ENCODE measurements at regions not wholly inside any gene's neighbourhood (a gene's known extent, or its start where the extent isn't known, plus 50 kb on each side); places are given as distances from the start of the nearest gene placed in this dataset.

DNA sequence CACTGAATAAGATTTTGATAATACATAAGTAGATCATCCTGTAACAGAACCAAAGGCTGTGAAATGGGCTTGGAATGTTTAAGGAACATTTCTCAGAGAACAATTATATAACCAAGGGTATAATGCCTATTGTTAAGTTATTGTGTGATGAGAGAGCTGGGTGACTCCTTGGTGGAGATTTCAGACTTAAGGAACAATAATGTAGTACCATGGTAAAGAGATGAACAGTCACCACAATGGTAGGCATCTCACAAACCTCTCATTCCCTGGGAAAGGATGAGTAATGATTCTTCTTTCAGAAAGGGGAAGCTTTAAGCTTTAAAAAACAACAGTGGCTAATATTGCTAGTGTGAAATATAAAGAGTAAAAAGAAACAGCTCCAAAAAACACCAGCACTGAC lies 147.4 kb downstream of the TRIM36 start:
- intact Hi-C loops (cut with micrococcal nuclease) = no loop called here
- Mint-ChIP-seq H3K9me3 (ENCODE audit: unreplicated experiment) (no peaks in the 10 kb centered on the region), H3K36me3 (ENCODE audit: insufficient read depth, unreplicated experiment) (no peaks in the 10 kb centered on the region), H3K27me3 (ENCODE audit: insufficient read depth, unreplicated experiment) (peaks cover 16% of the 10 kb centered on the region), H3K27ac (ENCODE audit: low read depth, unreplicated experiment) (no peak overlapping the region), H3K4me3 (ENCODE audit: unreplicated experiment) (no peak overlapping the region), H3K4me1 (ENCODE audit: insufficient read depth, unreplicated experiment) (no peaks in the 10 kb centered on the region)
- BruUV-seq (replicated peaks) = no TSS peak
- CTCF ChIA-PET = interaction anchor here (1.0 kb wide), 1 partner anchor 30 kb away, joined by 3 read pairs; no protein-coding TSS in a partner anchor
- no peak for TF ChIP-seq CTCF (IDR thresholded peaks at IDR 0.05; ENCODE audit: unreplicated experiment)
- POLR2A ChIA-PET = no interaction called here
- no peak for DNase-seq (ENCODE audit: unreplicated experiment)

- no peak overlapping the region for H3K27ac Mint-ChIP-seq (ENCODE audit: low read depth, unreplicated experiment)
- no peak for DNase-seq (ENCODE audit: unreplicated experiment)
- no peak overlapping the region for H3K4me3 Mint-ChIP-seq (ENCODE audit: unreplicated experiment)
- H3K9me3 Mint-ChIP-seq (ENCODE audit: unreplicated experiment) = no peaks in the 10 kb centered on the region
- ChIA-PET POLR2A (no interaction called here), CTCF (no interaction called here)
- no peaks in the 10 kb centered on the region for H3K27me3 Mint-ChIP-seq (ENCODE audit: insufficient read depth, unreplicated experiment)
- H3K36me3 Mint-ChIP-seq (ENCODE audit: insufficient read depth, unreplicated experiment) = no peaks in the 10 kb centered on the region
- no peak for TF ChIP-seq CTCF (IDR thresholded peaks at IDR 0.05; ENCODE audit: unreplicated experiment)
- intact Hi-C loops (cut with micrococcal nuclease) = no loop called here
- BruUV-seq (replicated peaks) = no TSS peak
- no peaks in the 10 kb centered on the region for H3K4me1 Mint-ChIP-seq (ENCODE audit: insufficient read depth, unreplicated experiment)
These were observed 153.1 kb downstream of the TRIM36 start for GRCh38 chr5:115016646-115017045.

DNA sequence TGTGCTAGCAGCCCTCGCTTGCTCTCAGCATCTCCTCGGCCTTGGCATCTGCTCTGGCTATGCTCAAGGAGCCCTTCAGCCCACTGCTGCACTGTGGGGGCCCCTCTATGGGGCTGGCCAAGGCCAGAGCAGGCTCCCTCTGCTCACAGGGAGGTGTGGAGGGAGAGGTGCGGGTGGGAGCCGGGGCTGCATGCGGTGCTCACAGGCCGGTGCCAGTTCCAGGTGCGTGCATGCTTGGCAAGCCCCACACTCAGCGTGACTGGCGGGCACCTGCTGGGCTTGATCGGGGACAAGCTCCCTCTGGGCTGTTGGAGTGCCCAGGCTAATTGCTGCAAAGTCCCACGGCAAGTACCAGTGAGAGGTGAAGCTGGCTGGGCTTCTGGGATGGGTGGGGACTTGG lies 170.5 kb downstream of the TRIM36 start:
- Mint-ChIP-seq H3K27ac (ENCODE audit: low read depth, unreplicated experiment) (no peak overlapping the region), H3K9me3 (ENCODE audit: unreplicated experiment) (peaks cover 14% of the 10 kb centered on the region), H3K36me3 (ENCODE audit: insufficient read depth, unreplicated experiment) (no peaks in the 10 kb centered on the region), H3K4me3 (ENCODE audit: unreplicated experiment) (no peak overlapping the region), H3K4me1 (ENCODE audit: insufficient read depth, unreplicated experiment) (no peaks in the 10 kb centered on the region), H3K27me3 (ENCODE audit: insufficient read depth, unreplicated experiment) (no peaks in the 10 kb centered on the region)
- no peak for TF ChIP-seq CTCF (IDR thresholded peaks at IDR 0.05; ENCODE audit: unreplicated experiment)
- ChIA-PET CTCF (no interaction called here), POLR2A (no interaction called here)
- DNase-seq (ENCODE audit: unreplicated experiment) = no peak
- intact Hi-C loops (cut with micrococcal nuclease) = no loop called here
- no TSS peak for BruUV-seq (replicated peaks)

DNA sequence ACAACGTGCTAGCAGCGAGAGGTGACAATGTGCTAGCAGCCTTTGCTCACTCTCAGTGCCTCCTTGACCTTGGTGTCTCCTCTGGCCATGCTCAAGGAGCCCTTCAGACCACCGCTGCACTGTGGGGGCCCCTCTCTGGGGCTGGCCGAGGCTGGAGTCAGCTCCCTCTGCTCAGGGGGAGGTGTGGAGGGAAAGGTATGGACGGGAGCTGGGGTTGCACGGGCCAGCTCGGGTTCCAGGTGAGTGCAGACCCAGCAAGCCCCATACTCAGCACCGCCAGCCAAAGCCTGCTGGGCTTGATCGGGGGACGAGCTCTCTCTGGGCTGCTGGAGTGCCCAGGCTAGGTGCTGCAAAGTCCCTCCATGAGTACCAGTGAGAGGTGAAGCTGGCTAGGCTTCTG lies 180.2 kb downstream of the TRIM36 start:
- Mint-ChIP-seq H3K36me3 (ENCODE audit: insufficient read depth, unreplicated experiment) (no peaks in the 10 kb centered on the region), H3K9me3 (ENCODE audit: unreplicated experiment) (no peaks in the 10 kb centered on the region), H3K4me1 (ENCODE audit: insufficient read depth, unreplicated experiment) (no peaks in the 10 kb centered on the region), H3K27me3 (ENCODE audit: insufficient read depth, unreplicated experiment) (peaks cover 12% of the 10 kb centered on the region), H3K4me3 (ENCODE audit: unreplicated experiment) (no peak overlapping the region), H3K27ac (ENCODE audit: low read depth, unreplicated experiment) (no peak overlapping the region)
- no TSS peak for BruUV-seq (replicated peaks)
- CTCF ChIA-PET = interaction anchor here (0.6 kb wide), 1 partner anchor 8 kb away, joined by 3 read pairs; no protein-coding TSS in a partner anchor
- DNase-seq (ENCODE audit: unreplicated experiment) = no peak
- POLR2A ChIA-PET = no interaction called here
- no peak for TF ChIP-seq CTCF (IDR thresholded peaks at IDR 0.05; ENCODE audit: unreplicated experiment)
- intact Hi-C loops (cut with micrococcal nuclease) = no loop called here

Measured in MCF 10A (cell line).